WTC11 (cell line): ENCODE measurements at regions not wholly inside any gene's neighbourhood (a gene's known extent, or its start where the extent isn't known, plus 50 kb on each side); places are given as distances from the start of the nearest gene placed in this dataset.
A peak's percentile ranks its signal among the peaks of the same experiment; 100 is the strongest.

ENCODE experiments used
- ATAC-seq: fragments of 200-7000 bp; cut with Tn5 transposase; 2 replicates; pipeline ENCODE4 v1.10.0; 2021; ENCODE audit warnings: mild to moderate bottlenecking, moderate library complexity
- CTCF ChIA-PET: fragments of 300-600 bp; sonication (Branson Sonifier 250); formaldehyde crosslinking; loops from one replicate; lab custom pipeline; 2021; ENCODE audit warnings: antibody characterized with exemption; lab: Charles Lee
- POLR2A ChIA-PET: fragments of 350-600 bp; sonication (Branson Sonifier 250); formaldehyde crosslinking; loops from one replicate; lab custom pipeline; 2021; ENCODE audit warnings: antibody characterized with exemption; lab: Charles Lee
- DNase-seq: peaks from one replicate; pipeline ENCODE4 v3.0.0; 2021; ENCODE audit warnings: low spot score
- H3K27ac Mint-ChIP-seq: 2 replicates; pipeline ENCODE4 v1.8.0; 2021; ENCODE audit warnings: mixed read lengths
- H3K27me3 Mint-ChIP-seq: 2 replicates; pipeline ENCODE4 v1.8.0; 2021; ENCODE audit warnings: low read depth, mild to moderate bottlenecking, moderate library complexity, mixed read lengths
- H3K36me3 Mint-ChIP-seq: 2 replicates; pipeline ENCODE4 v1.8.0; 2021; ENCODE audit warnings: mixed read lengths
- H3K4me1 Mint-ChIP-seq: 2 replicates; pipeline ENCODE4 v1.8.0; 2022; ENCODE audit warnings: mixed read lengths
- H3K4me3 Mint-ChIP-seq: 2 replicates; pipeline ENCODE4 v1.8.0; 2021; ENCODE audit warnings: mild to moderate bottlenecking, moderate library complexity, mixed read lengths
- H3K9me3 Mint-ChIP-seq: 2 replicates; pipeline ENCODE4 v1.8.0; 2021; ENCODE audit warnings: mixed read lengths
- ATF3 ChIP-seq: sonication (generic); formaldehyde crosslinking; conservative IDR thresholded peaks from 2 replicates; pipeline ENCODE4 v1.8.1; 2022; ENCODE audit warnings: mild to moderate bottlenecking, missing genetic modification reagents
- ESRRA ChIP-seq: sonication (generic); formaldehyde crosslinking; IDR thresholded peaks from 2 replicates; pipeline ENCODE4 v1.8.1; 2022; ENCODE audit warnings: mild to moderate bottlenecking, missing genetic modification reagents, borderline replicate concordance
- ETV6 ChIP-seq: sonication (generic); formaldehyde crosslinking; IDR thresholded peaks from 2 replicates; pipeline ENCODE4 v1.8.1; 2022; ENCODE audit warnings: mild to moderate bottlenecking, missing genetic modification reagents
- GRHL2 ChIP-seq: fragments of 250-450 bp; sonication (Bioruptor Pico); IDR thresholded peaks from 2 replicates; pipeline ENCODE4 v1.8.0; 2022; ENCODE audit warnings: mild to moderate bottlenecking, moderate library complexity; ENCODE audit not compliant: insufficient replicate concordance, severe bottlenecking
- GTF2I ChIP-seq: fragments of 250-450 bp; sonication (Bioruptor Pico); conservative IDR thresholded peaks from 2 replicates; pipeline ENCODE4 v1.4.0; 2021; ENCODE audit warnings: mild to moderate bottlenecking
- KAT7 ChIP-seq: sonication (generic); formaldehyde crosslinking; IDR thresholded peaks from 2 replicates; pipeline ENCODE4 v1.8.1; 2023; ENCODE audit warnings: missing genetic modification reagents, mild to moderate bottlenecking, borderline replicate concordance
- MAX ChIP-seq: sonication (generic); formaldehyde crosslinking; IDR thresholded peaks from 2 replicates; pipeline ENCODE4 v1.8.0; 2022; ENCODE audit warnings: mild to moderate bottlenecking, missing genetic modification reagents
- NFE2L1 ChIP-seq: sonication (generic); formaldehyde crosslinking; IDR thresholded peaks from 2 replicates; pipeline ENCODE4 v1.8.1; 2023; ENCODE audit warnings: missing genetic modification reagents
- NR1H2 ChIP-seq: sonication (generic); formaldehyde crosslinking; IDR thresholded peaks from 2 replicates; pipeline ENCODE4 v1.9.0; 2021; ENCODE audit warnings: mild to moderate bottlenecking, moderate library complexity, missing genetic modification reagents
- NR3C1 ChIP-seq: sonication (generic); formaldehyde crosslinking; conservative IDR thresholded peaks from 2 replicates; pipeline ENCODE4 v1.8.1; 2023; ENCODE audit warnings: low read depth, mild to moderate bottlenecking, missing genetic modification reagents
- SOX15 ChIP-seq: fragments of 250-450 bp; sonication (Bioruptor Pico); IDR thresholded peaks from 2 replicates; pipeline ENCODE4 v1.9.0; 2021; ENCODE audit warnings: mild to moderate bottlenecking
- ZNF138 ChIP-seq: sonication (generic); formaldehyde crosslinking; conservative IDR thresholded peaks from 2 replicates; pipeline ENCODE4 v1.8.1; 2022; ENCODE audit warnings: mild to moderate bottlenecking, moderate library complexity, missing genetic modification reagents
- ZNF281 ChIP-seq: sonication (generic); formaldehyde crosslinking; IDR thresholded peaks from 2 replicates; pipeline ENCODE4 v1.8.0; 2023; ENCODE audit warnings: mild to moderate bottlenecking, missing genetic modification reagents
- ZNF671 ChIP-seq: fragments of 250-450 bp; sonication (Bioruptor Pico); IDR thresholded peaks from 2 replicates; pipeline ENCODE4 v1.8.0; 2021; ENCODE audit warnings: mild to moderate bottlenecking
- ZSCAN18 ChIP-seq: fragments of 250-450 bp; sonication (Bioruptor Pico); IDR thresholded peaks from 2 replicates; pipeline ENCODE4 v2.1.2; 2022; ENCODE audit warnings: mild to moderate bottlenecking, moderate library complexity
- TF ChIP-seq, protein P1 (sequence below): sonication (generic); formaldehyde crosslinking; IDR thresholded peaks from 2 replicates; pipeline ENCODE4 v1.8.1; 2022; ENCODE audit warnings: low read depth, mild to moderate bottlenecking, moderate library complexity, missing genetic modification reagents, borderline replicate concordance

DNA sequence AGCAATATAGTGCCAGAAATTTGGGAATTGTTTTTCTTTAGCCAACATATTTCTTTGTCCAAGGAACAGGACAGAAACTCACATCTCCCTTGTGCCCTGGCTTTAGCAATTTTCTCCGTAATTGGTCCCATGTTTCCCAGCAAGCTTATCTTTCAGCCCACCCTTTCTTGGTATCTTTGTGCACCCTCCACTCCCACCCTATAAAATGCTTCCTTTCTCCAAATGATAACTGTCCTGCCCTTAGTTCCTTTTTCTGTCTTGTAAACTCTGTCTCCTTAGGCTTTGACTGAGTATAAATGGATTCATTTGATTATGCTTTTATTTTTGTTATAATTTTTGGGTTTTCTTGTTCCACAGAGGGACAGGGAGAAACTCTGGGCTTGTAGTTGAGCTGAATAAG, 442.8 kb downstream of the ATP23 start:
- ChIA-PET CTCF (no interaction called here), POLR2A (no interaction called here)
- Mint-ChIP-seq H3K36me3 (no peaks in the 10 kb centered on the region), H3K9me3 (peaks cover 10% of the 10 kb centered on the region), H3K27me3 (no peaks in the 10 kb centered on the region; the same call in 1 of the 2 replicates), H3K4me1 (peaks cover 9% of the 10 kb centered on the region), H3K4me3 (no peak overlapping the region), H3K27ac (no peak overlapping the region)
- TF ChIP-seq KAT7 (CRISPR knock-in tag) = no peak
- no peak for TF ChIP-seq GTF2I (CRISPR knock-in tag)
- no peak for TF ChIP-seq ZNF671 (CRISPR knock-in tag)
- TF ChIP-seq NR3C1 (CRISPR knock-in tag) = no peak
- no peak for ATAC-seq
- DNase-seq = no peak

- POLR2A ChIA-PET = no interaction called here
- Mint-ChIP-seq H3K27me3 (no peaks in the 10 kb centered on the region; the same call in 1 of the 2 replicates), H3K4me3 (no peak overlapping the region), H3K4me1 (peaks cover 9% of the 10 kb centered on the region), H3K36me3 (no peaks in the 10 kb centered on the region), H3K27ac (no peak overlapping the region), H3K9me3 (peaks cover 10% of the 10 kb centered on the region)
- CTCF ChIA-PET = interaction anchor here (3.0 kb wide), 1 partner anchor 58 kb away, joined by 7 read pairs; no protein-coding TSS in a partner anchor
- peak; percentile 64; the same call in 1 of the 2 replicates for ATAC-seq
- DNase-seq = no peak
- TF ChIP-seq ZSCAN18 (no peak), MAX (CRISPR knock-in tag) (no peak), ZNF138 (no peak), ZNF281 (CRISPR knock-in tag) (no peak), NR1H2 (CRISPR knock-in tag) (no peak), ETV6 (CRISPR knock-in tag) (no peak), SOX15 (CRISPR knock-in tag) (no peak), NFE2L1 (CRISPR knock-in tag) (no peak), ATF3 (CRISPR knock-in tag) (no peak)
Observed at GRCh38 chr12:58386136-58386535, 444.8 kb downstream of the ATP23 start.

DNA sequence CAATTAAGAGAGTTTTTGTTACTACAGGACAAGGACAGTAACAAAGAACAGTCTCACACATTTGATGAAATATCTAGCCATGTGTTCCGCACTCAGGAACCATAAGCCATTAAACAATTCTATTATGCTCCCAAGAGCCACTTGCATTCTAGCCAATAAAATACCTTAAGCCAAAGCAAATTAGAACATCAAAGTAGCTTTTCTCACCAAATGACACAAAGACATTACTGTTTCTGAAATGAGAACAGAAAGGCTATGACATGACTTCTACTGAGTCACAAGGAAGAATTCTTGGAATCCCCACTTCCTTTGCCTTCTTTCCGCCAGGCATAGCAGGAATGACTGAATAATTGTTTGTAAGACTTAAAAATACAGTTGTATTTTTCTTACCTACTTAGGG, 445.8 kb downstream of the ATP23 start:
- no peak for TF ChIP-seq GRHL2 (CRISPR knock-in tag)
- TF ChIP-seq, protein P1, sequence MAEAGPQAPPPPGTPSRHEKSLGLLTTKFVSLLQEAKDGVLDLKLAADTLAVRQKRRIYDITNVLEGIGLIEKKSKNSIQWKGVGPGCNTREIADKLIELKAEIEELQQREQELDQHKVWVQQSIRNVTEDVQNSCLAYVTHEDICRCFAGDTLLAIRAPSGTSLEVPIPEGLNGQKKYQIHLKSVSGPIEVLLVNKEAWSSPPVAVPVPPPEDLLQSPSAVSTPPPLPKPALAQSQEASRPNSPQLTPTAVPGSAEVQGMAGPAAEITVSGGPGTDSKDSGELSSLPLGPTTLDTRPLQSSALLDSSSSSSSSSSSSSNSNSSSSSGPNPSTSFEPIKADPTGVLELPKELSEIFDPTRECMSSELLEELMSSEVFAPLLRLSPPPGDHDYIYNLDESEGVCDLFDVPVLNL = no peak
- no peak for TF ChIP-seq ESRRA
- Mint-ChIP-seq H3K4me3 (no peak overlapping the region), H3K27me3 (no peaks in the 10 kb centered on the region; the same call in 1 of the 2 replicates), H3K27ac (no peak overlapping the region), H3K4me1 (peaks cover 9% of the 10 kb centered on the region), H3K36me3 (no peaks in the 10 kb centered on the region), H3K9me3 (peaks cover 10% of the 10 kb centered on the region)
- DNase-seq (no peak), ATAC-seq (no peak)
- ChIA-PET POLR2A (no interaction called here), CTCF (interaction anchor here (3.0 kb wide), 1 partner anchor 57 kb away, joined by 7 read pairs; no protein-coding TSS in a partner anchor)
